ENCODE measurements at regions not wholly inside any gene's neighbourhood (a gene's known extent, or its start where the extent isn't known, plus 50 kb on each side); places are given as distances from the start of the nearest gene placed in this dataset.

DNA sequence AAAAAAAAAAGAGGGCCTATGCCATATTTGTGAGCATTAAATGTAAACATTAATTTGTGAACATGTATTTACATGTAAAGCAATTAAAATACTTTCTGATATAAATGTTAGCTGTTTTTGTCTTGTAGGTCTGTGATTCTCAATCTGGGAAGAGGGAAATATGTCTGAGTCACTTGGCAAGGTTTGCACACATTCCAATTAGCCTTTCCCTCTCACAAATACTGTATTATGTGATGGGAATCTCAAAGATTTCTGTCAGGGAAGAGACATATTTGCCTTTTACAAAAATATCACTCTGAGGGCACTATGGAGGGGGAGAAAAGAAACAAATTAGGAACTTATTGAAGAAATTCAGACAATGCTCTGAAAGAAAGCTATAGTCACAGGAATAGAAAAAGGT lies 483.6 kb downstream of the GBE1 start:
- no peak overlapping the region for H3K4me3 ChIP-seq (replicated peaks; ENCODE audit: low read depth, low read length)
- TF ChIP-seq, protein P1, sequence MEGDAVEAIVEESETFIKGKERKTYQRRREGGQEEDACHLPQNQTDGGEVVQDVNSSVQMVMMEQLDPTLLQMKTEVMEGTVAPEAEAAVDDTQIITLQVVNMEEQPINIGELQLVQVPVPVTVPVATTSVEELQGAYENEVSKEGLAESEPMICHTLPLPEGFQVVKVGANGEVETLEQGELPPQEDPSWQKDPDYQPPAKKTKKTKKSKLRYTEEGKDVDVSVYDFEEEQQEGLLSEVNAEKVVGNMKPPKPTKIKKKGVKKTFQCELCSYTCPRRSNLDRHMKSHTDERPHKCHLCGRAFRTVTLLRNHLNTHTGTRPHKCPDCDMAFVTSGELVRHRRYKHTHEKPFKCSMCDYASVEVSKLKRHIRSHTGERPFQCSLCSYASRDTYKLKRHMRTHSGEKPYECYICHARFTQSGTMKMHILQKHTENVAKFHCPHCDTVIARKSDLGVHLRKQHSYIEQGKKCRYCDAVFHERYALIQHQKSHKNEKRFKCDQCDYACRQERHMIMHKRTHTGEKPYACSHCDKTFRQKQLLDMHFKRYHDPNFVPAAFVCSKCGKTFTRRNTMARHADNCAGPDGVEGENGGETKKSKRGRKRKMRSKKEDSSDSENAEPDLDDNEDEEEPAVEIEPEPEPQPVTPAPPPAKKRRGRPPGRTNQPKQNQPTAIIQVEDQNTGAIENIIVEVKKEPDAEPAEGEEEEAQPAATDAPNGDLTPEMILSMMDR (IDR thresholded peaks at IDR 0.05; ENCODE audit: low read depth, low read length, missing control alignments), result no peak
- DNase-seq (ENCODE audit: extremely low read depth, low read depth), result no peak

DNA sequence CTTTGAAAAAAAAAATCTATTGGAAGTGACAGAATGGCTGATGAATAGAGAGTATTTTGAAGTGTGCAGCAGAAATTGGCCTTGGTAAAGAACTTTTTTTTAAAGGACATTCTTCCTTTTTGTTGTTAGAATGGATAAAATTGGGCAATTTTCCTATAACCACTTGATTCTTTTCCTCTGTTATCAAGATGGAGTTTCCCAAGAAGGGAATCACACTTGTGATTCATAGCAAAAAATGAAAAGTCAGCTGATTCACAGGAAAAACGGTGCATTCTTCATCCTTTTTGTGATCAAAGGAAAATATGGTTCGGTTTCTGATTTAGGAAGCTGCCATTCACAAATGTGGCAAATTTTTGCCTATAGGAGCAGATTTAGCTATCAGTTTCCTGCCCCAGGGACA lies 486.8 kb downstream of the GBE1 start:
- no peak for DNase-seq (ENCODE audit: extremely low read depth, low read depth)
- TF ChIP-seq, protein P1 (IDR thresholded peaks at IDR 0.05; ENCODE audit: low read depth, low read length, missing control alignments), result no peak

DNA sequence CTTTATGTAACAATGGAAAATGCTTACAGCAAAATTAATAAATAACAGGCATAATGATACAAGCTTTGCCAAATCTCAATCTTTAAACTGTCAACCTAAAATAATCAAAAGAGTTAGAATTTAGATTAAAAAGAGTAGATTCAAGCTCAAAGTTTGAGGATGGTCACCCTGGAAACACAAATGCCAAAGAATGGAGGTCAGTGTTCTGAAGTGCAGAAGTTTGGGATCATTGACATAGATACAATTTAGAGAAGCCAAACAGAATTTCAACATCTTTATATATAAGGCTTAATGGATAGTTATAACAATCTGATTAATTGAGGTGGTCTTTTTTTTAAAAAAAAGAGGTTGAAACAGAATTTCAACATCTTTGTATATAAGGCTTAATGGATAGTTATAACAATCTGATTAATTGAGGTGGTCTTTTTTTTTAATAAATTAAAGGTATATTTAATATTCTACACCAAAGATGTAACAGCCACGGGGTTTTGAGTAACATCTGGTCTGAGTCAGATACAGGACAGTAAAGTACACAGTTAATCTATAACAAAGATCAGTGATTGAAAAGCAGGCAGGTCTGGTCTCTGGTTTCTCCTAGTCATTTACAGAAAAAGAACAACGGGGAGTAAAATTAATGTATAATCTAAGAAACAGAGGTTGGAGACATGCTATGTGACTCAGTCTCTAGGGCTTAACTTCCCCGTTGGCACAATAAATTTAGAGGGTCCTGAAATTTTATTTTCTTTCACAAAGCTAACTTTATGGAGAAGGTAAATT lies 490.7 kb downstream of the GBE1 start:
- TF ChIP-seq, protein P1 (IDR thresholded peaks at IDR 0.05; ENCODE audit: low read depth, low read length, missing control alignments), result no peak
- H3K4me3 ChIP-seq (replicated peaks; ENCODE audit: low read depth, low read length), result no peak overlapping the region
- DNase-seq (ENCODE audit: extremely low read depth, low read depth), result no peak

More for the DNA sequence above, 486.8 kb downstream of the GBE1 start:
- H3K4me3 ChIP-seq (replicated peaks; ENCODE audit: low read depth, low read length), result no peak overlapping the region

DNA sequence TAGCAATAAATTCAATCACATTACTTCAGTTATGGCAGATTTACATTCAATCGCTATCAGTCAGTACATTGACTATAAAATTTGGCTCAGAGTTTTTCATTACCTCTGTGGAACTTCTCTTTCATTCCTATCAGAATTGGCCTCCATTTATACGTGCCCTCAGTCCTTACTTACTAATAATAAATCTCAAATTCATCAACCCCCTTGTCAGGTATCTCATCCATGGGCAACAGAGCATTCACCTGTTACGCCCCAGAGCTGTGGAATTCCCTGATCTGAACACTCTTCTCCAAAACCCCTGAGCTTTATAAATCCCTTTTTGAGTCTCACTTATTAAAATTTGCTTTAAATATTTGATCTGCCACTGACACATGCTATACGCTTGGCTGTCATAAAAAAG lies 492.9 kb downstream of the GBE1 start:
- no peak for DNase-seq (ENCODE audit: extremely low read depth, low read depth)
- TF ChIP-seq, protein P1 (IDR thresholded peaks at IDR 0.05; ENCODE audit: low read depth, low read length, missing control alignments), result no peak
- H3K4me3 ChIP-seq (replicated peaks; ENCODE audit: low read depth, low read length), result no peak overlapping the region

DNA sequence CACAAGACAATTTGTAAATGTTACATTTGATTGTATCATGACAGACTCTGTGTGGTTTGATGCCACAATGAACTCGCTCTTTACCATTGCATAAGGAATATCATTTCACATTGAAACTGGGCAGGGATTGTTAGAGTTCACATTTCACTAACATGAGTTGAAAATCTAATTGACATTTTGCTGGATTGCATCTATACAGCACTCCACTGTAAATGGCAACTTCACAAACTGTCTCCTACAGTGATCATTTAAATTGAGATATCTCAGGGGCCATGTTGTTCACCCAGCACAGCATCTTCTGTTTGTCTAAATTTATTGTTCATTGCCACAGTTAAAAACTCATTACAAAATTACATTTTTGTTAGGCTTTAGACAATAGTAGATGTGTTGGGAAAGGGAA lies 499.4 kb downstream of the GBE1 start:
- DNase-seq (ENCODE audit: extremely low read depth, low read depth), result no peak
- H3K4me3 ChIP-seq (replicated peaks; ENCODE audit: low read depth, low read length), result no peak overlapping the region
- TF ChIP-seq, protein P1 (IDR thresholded peaks at IDR 0.05; ENCODE audit: low read depth, low read length, missing control alignments), result no peak

DNA sequence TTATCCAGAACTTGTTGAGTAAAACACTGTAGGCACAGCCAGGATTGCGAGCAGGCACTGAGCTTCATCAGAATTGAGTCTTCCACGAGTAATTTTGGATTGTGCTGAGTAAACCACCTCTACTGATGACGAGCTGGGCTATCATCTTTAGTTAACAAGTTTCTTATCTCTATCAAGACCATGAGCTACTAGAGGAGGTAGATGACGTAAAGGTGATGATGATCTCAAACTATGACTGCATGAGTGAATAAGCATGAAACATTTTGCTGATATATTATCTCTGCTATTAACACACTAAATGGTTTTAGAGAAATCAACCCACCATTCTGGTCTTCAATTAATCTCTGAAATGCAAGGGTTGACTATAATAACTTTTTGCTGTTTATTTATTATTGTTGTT lies 506.0 kb downstream of the GBE1 start:
- DNase-seq (ENCODE audit: extremely low read depth, low read depth), result no peak
- TF ChIP-seq, protein P1 (IDR thresholded peaks at IDR 0.05; ENCODE audit: low read depth, low read length, missing control alignments), result no peak

DNA sequence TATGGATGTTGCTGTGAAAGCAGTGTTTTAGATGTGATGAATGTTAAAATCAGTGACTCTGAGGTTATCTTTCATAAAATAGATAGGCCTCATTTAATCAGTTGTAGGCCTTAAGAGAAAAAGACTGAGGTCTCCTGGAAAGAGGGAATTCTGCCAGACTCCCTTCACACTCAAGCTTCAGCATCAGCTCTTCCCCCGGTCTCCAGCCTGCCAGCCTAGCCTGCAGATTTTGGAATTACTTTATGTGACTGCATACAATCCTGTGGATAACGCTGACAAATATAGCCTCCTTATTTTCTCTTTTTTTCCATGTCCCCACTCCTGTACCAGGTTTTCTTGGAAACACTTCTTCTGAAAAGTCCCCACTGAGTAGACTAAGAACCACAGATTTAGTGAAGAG lies 510.3 kb downstream of the GBE1 start:
- H3K4me3 ChIP-seq (replicated peaks; ENCODE audit: low read depth, low read length), result no peak overlapping the region
- TF ChIP-seq, protein P1 (IDR thresholded peaks at IDR 0.05; ENCODE audit: low read depth, low read length, missing control alignments), result no peak
- no peak for DNase-seq (ENCODE audit: extremely low read depth, low read depth)

More for the DNA sequence above, 506.0 kb downstream of the GBE1 start:
- H3K4me3 ChIP-seq (replicated peaks; ENCODE audit: low read depth, low read length), result no peak overlapping the region
